Neural cell (in vitro differentiated cells): ENCODE measurements at regions not wholly inside any gene's neighbourhood (a gene's known extent, or its start where the extent isn't known, plus 50 kb on each side); places are given as distances from the start of the nearest gene placed in this dataset.

ENCODE experiments used
- CTCF ChIP-seq: fragments of 450-650 bp; IDR thresholded peaks from 2 replicates; pipeline ENCODE4 v1.5.1; 2014; ENCODE audit warnings: antibody characterized with exemption, mild to moderate bottlenecking, moderate library complexity; ENCODE audit not compliant: poor library complexity, severe bottlenecking
- EP300 ChIP-seq: fragments of 450-650 bp; conservative IDR thresholded peaks from 2 replicates; pipeline ENCODE4 v1.6.1; 2014; ENCODE audit warnings: antibody characterized with exemption, mild to moderate bottlenecking, moderate library complexity; ENCODE audit not compliant: poor library complexity, severe bottlenecking
- EZH2 ChIP-seq: fragments of 200-600, 300-800 bp; shearing (Covaris generic), sonication (generic); IDR thresholded peaks from 2 replicates; pipeline ENCODE4 v1.6.1; 2014; ENCODE audit warnings: antibody characterized with exemption, low read length, borderline replicate concordance, mild to moderate bottlenecking; ENCODE audit not compliant: insufficient read depth, poor library complexity, severe bottlenecking
- MXI1 ChIP-seq: fragments of 450-650 bp; conservative IDR thresholded peaks from 2 replicates; pipeline ENCODE4 v1.6.1; 2014; ENCODE audit warnings: antibody characterized with exemption, mild to moderate bottlenecking; ENCODE audit not compliant: poor library complexity, severe bottlenecking
- POLR2AphosphoS5 ChIP-seq: IDR thresholded peaks from 2 replicates; pipeline ENCODE4 v1.6.1; 2012
- RAD21 ChIP-seq: fragments of 450-650 bp; conservative IDR thresholded peaks from 2 replicates; pipeline ENCODE4 v1.6.1; 2014; ENCODE audit warnings: antibody characterized with exemption, mild to moderate bottlenecking, moderate library complexity
- SMC3 ChIP-seq: fragments of 450-650 bp; conservative IDR thresholded peaks from 2 replicates; pipeline ENCODE4 v1.6.1; 2014; ENCODE audit warnings: antibody characterized with exemption, mild to moderate bottlenecking, moderate library complexity; ENCODE audit not compliant: poor library complexity
- TAF1 ChIP-seq: IDR thresholded peaks from 2 replicates; pipeline ENCODE4 v1.6.1; 2012; ENCODE audit warnings: low read depth

GRCh38 chr9:19913151-19913550 is 124.3 kb upstream of the SLC24A2 start:
- no peak for TF ChIP-seq MXI1
- no peak for TF ChIP-seq POLR2AphosphoS5
- no peak for TF ChIP-seq RAD21
- no peak for TF ChIP-seq CTCF
- no peak for TF ChIP-seq EZH2
- TF ChIP-seq EP300 = no peak
- TF ChIP-seq SMC3 = no peak
- TF ChIP-seq TAF1 = no peak
